HG03097 (cell line): ENCODE measurements at regions not wholly inside any gene's neighbourhood (a gene's known extent, or its start where the extent isn't known, plus 50 kb on each side); places are given as distances from the start of the nearest gene placed in this dataset.
"Not testable (repeated sequence)": the region's sequence is repeated elsewhere in the genome, so short reads cannot be mapped to it uniquely, and the experiment has no call there.

Source experiments
- ATAC-seq: cut with Tn5 transposase; IDR thresholded peaks from one replicate; pipeline ENCODE4 v1.9.1; 2021; ENCODE audit not compliant: unreplicated experiment, low FRiP score

GRCh38 chr1:200258447-200259375, 151.1 kb downstream of the ZNF281 start:
- ATAC-seq: no peak

- ATAC-seq: no peak
Measured at GRCh38 chr1:200257235-200257634, 152.6 kb downstream of the ZNF281 start.

- ATAC-seq: not testable (repeated sequence)
Measured at GRCh38 chr1:200254602-200255001, 155.2 kb downstream of the ZNF281 start.

GRCh38 chr1:200253774-200254495, 155.9 kb downstream of the ZNF281 start:
- ATAC-seq: no peak

GRCh38 chr1:200252531-200252930, 157.3 kb downstream of the ZNF281 start:
- ATAC-seq: no peak

GRCh38 chr1:200250469-200250868, 159.4 kb downstream of the ZNF281 start:
- no peak for ATAC-seq

GRCh38 chr1:200248541-200248940, 161.3 kb downstream of the ZNF281 start:
- no peak for ATAC-seq

- ATAC-seq: no peak
Measured at GRCh38 chr1:200247518-200247917, 162.3 kb downstream of the ZNF281 start.

- ATAC-seq: no peak
Measured at GRCh38 chr1:200245473-200245872, 164.4 kb downstream of the ZNF281 start.

- no peak for ATAC-seq
Measured at GRCh38 chr1:200243042-200243437, 166.8 kb downstream of the ZNF281 start.

GRCh38 chr1:200242110-200243041, 167.5 kb downstream of the ZNF281 start:
- ATAC-seq: no peak

- ATAC-seq: no peak
Measured at GRCh38 chr1:200240656-200241055, 169.2 kb downstream of the ZNF281 start.

- ATAC-seq: no peak
Measured at GRCh38 chr1:200238311-200238710, 171.5 kb downstream of the ZNF281 start.

GRCh38 chr1:200237066-200237465, 172.8 kb downstream of the ZNF281 start:
- ATAC-seq: no peak

- ATAC-seq: no peak
Measured at GRCh38 chr1:200234938-200235337, 174.9 kb downstream of the ZNF281 start.

GRCh38 chr1:200233393-200233792, 176.4 kb downstream of the ZNF281 start:
- ATAC-seq: no peak

GRCh38 chr1:200231787-200232231, 178.0 kb downstream of the ZNF281 start:
- ATAC-seq: no peak

GRCh38 chr1:200230671-200231070, 179.2 kb downstream of the ZNF281 start:
- no peak for ATAC-seq

- no peak for ATAC-seq
Measured at GRCh38 chr1:200228486-200228885, 181.3 kb downstream of the ZNF281 start.

- ATAC-seq: no peak
Measured at GRCh38 chr1:200228081-200228480, 181.8 kb downstream of the ZNF281 start.
